HG02610 (cell line): ENCODE measurements at regions not wholly inside any gene's neighbourhood (a gene's known extent, or its start where the extent isn't known, plus 50 kb on each side); places are given as distances from the start of the nearest gene placed in this dataset.
A peak's percentile ranks its signal among the peaks of the same experiment; 100 is the strongest.
"Not testable (repeated sequence)": the region's sequence is repeated elsewhere in the genome, so short reads cannot be mapped to it uniquely, and the experiment has no call there.

Source experiments
- ATAC-seq: cut with Tn5 transposase; IDR thresholded peaks from one replicate; pipeline ENCODE4 v1.9.1; 2021; ENCODE audit warnings: mild to moderate bottlenecking, moderate library complexity; ENCODE audit not compliant: unreplicated experiment

GRCh38 chr3:161893972-161894371, 397.4 kb downstream of the OTOL1 start:
- ATAC-seq: no peak

GRCh38 chr3:161894657-161895056, 398.0 kb downstream of the OTOL1 start:
- ATAC-seq: no peak

- no peak for ATAC-seq
Measured at GRCh38 chr3:161905520-161906132, 409.0 kb downstream of the OTOL1 start.

- no peak for ATAC-seq
Measured at GRCh38 chr3:161913786-161914389, 417.3 kb downstream of the OTOL1 start.

- ATAC-seq: peak; percentile 46
Measured at GRCh38 chr3:161914703-161915417, 418.3 kb downstream of the OTOL1 start.

- no peak for ATAC-seq
Measured at GRCh38 chr3:161915418-161915750, 418.8 kb downstream of the OTOL1 start.

- no peak for ATAC-seq
Measured at GRCh38 chr3:161920196-161920595, 423.6 kb downstream of the OTOL1 start.

- ATAC-seq: no peak
Measured at GRCh38 chr3:161925749-161926360, 429.2 kb downstream of the OTOL1 start.

- ATAC-seq: no peak
Measured at GRCh38 chr3:161927131-161927530, 430.5 kb downstream of the OTOL1 start.

- ATAC-seq: no peak
Measured at GRCh38 chr3:161939918-161940620, 443.5 kb downstream of the OTOL1 start.

GRCh38 chr3:161940621-161940965, 444.0 kb downstream of the OTOL1 start:
- no peak for ATAC-seq

GRCh38 chr3:161941891-161942290, 445.3 kb downstream of the OTOL1 start:
- no peak for ATAC-seq

GRCh38 chr3:161943801-161944345, 447.3 kb downstream of the OTOL1 start:
- not testable (repeated sequence) for ATAC-seq

GRCh38 chr3:161946443-161946960, 449.9 kb downstream of the OTOL1 start:
- ATAC-seq: no peak

GRCh38 chr3:161950318-161950868, 453.8 kb downstream of the OTOL1 start:
- no peak for ATAC-seq

- no peak for ATAC-seq
Measured at GRCh38 chr3:161957467-161957866, 460.9 kb downstream of the OTOL1 start.

- ATAC-seq: no peak
Measured at GRCh38 chr3:161964857-161965256, 468.2 kb downstream of the OTOL1 start.

- ATAC-seq: no peak
Measured at GRCh38 chr3:161969867-161970266, 473.3 kb downstream of the OTOL1 start.

GRCh38 chr3:161975201-161975600, 478.6 kb downstream of the OTOL1 start:
- no peak for ATAC-seq

GRCh38 chr3:161977063-161977462, 480.5 kb downstream of the OTOL1 start:
- peak; percentile 59 for ATAC-seq

GRCh38 chr3:161977850-161978249, 481.2 kb downstream of the OTOL1 start:
- ATAC-seq: no peak
